ENCODE measurements at regions not wholly inside any gene's neighbourhood (a gene's known extent, or its start where the extent isn't known, plus 50 kb on each side); places are given as distances from the start of the nearest gene placed in this dataset.

GRCh38 chr22:48594757-48595510 is 1232.7 kb downstream of the BRD1 start:
- TF ChIP-seq CTCF (tag by site-specific recombination; IDR thresholded peaks at IDR 0.05) (no peak), GFI1B (tag by site-specific recombination; IDR thresholded peaks at IDR 0.05) (no peak), REST (tag by site-specific recombination; IDR thresholded peaks at IDR 0.05) (no peak), MYNN (tag by site-specific recombination; IDR thresholded peaks at IDR 0.05; ENCODE audit: borderline replicate concordance) (no peak)
